Kasumi-1 (cell line): ENCODE measurements at regions not wholly inside any gene's neighbourhood (a gene's known extent, or its start where the extent isn't known, plus 50 kb on each side); places are given as distances from the start of the nearest gene placed in this dataset.

ENCODE experiments used
- DNase-seq, 2 experiments: peaks; one replicate each; lab custom pipeline; 2025; lab: John Stamatoyannopoulos, UW

DNA sequence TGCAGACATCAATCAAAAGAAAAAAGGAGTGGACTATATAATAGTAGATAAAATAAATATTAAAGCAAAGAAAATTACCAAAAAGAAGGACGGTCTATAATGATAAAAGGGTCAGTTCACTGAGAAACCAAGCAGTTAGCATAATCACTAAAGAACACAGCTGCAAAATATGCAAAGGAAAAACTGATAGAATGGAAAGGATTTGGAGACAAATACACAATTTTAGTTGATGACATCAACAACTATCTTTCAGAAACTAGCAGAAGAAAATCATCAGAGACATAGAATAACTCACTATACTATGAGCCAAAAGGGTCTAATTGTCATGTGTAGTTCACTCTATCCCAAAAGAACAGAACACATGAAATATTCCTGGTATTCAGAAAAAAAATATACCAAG lies 316.4 kb upstream of the IGFBP3 start:
- no peak for DNase-seq

DNA sequence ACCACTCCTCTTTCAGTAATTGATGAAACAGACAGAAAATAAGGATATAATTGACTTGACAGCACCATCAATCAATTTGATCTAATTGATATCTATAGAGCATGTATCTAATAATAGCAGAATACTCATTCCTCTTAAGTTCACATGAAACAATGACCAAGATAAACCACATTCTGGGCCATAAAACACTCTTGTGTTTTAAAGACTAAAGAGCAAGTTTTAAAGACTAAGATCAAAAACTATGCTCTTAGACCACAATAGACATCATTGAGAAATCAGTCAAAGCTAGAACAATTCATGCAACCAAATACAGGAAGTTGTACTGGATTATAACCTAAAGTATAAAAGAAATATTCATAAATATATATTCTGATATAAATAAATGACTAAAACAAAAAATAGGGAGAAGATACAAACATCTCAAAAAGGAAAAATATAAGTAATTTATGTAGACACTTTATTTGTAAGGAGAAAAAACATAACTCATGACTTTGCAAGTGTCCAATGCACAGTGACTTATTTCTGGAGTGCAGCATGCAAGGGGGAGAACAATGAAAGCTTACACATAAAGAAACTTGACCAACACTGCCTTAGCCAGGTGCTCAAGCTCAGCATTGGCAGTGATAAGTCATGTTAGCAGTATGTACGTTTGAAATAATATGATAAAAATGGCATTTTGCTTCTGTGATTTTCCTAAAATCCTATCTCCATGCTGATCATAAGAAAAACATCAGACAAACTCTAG lies 312.7 kb upstream of the IGFBP3 start:
- DNase-seq = no peak

DNA sequence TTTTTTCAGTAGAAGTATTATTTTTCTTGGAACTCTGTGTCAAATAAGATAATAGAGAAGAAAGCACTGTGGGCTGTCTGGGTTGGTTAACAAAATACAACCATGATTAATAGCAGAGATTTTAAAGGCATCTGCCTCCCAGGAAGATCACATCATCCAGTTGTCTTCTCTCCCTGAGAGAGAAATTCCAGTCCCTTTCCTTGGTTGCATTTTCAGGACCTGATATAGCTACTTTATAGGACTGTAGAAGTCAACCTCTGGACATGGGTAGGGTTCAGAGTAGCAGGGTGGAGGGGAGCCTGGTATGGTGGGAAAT lies 309.9 kb upstream of the IGFBP3 start:
- DNase-seq = no peak

DNA sequence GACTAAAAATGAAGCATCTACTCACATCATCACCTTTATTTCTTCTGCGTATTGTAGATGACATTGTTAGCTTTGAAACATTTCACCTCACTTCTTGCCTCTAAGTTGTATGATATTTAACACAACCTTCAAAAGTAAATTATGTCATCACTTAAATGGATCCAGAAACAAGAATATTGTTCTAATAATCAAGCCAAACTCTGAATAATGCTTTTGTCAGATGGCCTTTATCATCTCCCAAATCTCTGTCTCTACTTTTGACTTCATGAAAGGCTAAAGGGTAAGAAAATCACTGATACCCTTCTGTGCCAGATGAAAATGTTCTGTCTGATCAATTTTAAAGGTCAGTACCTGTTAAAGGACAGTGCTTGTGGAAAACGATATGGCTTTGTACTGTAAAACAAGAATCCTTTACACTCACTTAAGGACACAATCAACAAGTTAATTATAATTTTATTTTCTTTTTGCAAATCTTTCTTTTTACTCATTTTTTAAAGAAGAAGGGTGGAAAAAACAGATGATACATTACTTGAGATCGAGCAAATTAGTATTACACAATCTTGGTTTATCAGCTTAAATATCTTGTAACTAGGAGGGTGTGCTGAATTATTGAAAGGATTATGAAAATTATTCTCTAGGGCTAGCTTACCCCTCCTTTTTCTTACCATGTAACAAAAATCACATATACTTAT lies 309.4 kb upstream of the IGFBP3 start:
- DNase-seq = no peak

DNA sequence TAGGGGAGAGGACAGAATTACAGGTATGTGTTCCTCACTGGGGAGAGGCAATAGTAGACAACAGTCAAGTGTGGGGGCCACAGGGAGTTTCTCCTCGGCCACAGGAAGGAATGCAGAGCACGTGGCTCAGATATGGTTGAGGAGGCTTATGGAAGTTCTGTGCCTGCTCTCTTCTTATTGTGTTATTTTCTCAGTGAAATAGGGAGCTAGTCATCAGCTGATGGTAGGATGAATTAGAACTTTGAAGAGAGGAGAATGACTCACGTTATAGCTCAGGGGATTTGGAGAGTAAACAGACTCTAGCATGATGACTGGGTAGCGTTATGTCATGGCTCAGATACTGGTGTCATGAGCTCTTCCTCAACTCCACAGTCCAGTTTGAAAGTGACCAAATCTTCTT lies 308.3 kb upstream of the IGFBP3 start:
- DNase-seq = no peak

DNA sequence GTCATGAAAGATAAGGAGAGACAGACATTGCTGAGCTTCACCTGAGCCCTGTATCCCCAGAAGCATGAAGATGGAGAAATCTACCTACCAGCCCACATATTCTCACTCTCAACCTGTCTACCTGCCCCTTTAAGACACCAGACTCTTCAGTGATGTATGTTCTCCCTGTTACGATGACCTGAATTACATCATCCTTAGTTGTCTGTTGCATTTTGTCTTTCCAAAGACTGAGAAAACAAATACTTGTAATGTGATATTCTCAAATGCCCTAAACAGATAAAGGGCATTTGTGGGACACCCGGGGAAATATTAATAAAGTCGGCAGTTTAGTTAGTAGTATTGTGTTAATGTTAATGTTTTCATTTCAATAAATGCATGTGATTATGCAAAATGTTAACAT lies 305.8 kb upstream of the IGFBP3 start:
- DNase-seq = no peak

DNA sequence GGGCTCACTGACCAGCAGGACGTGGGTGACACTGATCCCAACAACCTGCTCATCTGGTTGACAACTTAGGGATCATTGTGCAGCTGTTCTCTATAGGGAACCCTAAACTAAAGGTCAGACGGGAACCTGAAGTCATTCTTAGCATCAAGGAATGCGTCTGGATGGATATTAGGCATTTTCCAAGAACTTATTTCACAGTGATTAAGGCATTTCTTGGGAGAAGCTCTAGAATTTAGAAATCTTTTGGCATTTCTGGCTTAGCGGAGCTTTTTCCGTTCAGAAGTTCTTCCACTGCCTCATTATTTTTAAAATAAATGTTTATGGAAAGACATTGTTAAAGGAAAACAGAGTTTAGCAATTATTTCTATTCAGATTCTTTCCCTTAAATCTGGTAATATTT lies 303.3 kb upstream of the IGFBP3 start:
- no peak for DNase-seq

DNA sequence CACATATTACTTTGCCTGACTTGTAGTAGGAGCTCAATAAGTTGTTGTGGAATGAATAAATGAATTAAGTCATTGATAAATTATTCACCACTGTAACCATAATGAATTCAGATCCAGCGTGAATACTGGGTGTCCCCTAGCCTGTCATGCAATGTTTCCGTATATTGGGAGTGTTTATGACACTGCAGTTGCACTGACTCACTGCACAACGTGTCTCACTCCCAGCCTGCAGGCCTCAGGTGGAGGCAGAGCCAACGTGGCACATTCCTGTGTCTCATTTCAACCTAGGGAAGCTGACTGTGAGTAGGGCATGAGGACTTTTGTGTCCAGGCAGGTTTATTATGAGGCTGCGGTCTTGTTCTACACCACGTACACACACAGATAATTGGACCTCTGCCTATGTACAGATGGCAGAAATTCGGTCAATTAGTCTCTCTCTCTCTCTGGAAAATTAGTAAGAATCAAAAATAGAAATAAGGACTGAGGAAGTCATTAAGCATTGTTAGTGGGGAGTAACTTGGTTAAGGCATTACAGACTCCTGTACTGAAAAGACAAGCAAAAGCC lies 299.1 kb upstream of the IGFBP3 start:
- DNase-seq = no peak

DNA sequence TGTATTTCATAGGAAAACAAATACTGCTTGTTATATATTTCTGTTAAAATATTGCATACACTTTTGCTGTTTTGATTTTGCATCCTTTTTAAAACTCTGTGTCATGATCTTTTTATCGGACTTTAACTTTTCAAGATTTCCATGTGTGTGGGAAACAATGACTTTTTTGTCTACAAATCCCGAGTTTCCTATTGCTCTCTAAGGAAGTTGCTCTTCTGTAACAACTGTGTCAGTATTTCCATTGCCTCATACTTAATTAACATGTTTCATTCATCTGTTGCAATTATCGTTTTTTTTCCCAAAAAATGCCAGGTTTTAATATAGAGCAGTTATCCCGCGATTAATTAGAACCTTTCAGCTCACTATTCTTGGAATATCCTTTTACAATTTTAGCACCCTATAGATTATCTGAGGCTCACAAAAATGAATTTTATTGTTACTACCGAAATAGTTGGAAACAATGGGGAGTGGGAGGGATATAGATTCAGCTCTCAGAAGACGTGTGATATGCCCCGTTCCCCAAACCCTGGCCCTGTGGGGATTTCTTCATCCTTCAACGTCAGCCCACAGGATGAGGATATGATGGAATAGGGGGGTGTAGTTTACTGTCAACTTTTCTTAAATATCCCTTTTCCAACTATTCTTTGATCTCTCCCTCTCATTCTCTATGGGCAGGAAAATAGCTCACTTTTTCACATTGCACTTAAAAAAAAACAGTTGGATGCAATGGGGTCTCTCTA lies 297.6 kb upstream of the IGFBP3 start:
- DNase-seq = no peak

DNA sequence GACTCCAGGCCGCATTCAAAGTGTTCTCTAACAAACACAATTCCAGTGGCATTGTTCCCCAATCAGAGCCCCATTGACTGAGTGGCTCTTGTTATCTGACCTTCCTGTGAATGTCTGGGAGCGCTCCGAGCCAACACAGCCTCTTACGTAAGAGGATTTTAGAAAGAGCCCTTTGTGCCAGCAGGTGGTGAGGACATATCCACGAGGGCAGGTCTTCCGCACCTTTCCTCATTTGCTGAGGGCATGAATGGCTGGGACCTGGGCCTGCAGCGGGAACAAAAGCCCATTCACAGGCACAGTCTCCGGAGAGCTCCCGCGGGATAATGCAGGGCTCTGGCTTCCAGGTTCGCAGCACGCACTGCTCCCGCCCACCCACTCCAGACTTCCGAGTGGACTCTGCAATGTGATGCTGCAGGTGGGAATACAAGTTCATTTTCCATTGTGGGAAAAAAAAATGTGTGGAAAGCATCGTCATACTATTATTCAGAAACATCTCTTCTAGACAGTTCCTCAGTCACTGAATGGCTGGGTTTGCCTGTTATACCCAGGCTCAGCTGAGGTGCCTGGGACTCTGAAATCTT lies 295.0 kb upstream of the IGFBP3 start:
- no peak for DNase-seq

DNA sequence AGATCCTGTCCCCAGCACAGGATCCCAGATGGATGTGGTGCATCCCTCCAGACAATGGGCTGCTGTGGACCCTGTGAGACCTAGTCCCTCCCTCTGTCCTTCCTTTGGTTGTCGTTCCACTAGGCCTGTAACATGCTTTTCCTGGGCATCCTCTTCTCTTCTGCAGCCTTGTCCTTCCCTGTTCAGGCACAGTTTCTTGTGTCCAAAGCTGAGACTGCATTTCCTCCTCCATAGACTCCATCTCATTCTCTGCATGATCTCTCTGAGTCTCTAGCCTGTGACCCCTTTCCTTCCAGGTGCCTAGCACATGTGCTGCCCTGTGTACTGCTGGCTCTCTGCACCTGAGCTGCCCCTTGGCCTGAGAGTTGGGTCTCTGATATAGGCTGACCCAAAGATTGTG lies 293.5 kb upstream of the IGFBP3 start:
- DNase-seq = no peak

DNA sequence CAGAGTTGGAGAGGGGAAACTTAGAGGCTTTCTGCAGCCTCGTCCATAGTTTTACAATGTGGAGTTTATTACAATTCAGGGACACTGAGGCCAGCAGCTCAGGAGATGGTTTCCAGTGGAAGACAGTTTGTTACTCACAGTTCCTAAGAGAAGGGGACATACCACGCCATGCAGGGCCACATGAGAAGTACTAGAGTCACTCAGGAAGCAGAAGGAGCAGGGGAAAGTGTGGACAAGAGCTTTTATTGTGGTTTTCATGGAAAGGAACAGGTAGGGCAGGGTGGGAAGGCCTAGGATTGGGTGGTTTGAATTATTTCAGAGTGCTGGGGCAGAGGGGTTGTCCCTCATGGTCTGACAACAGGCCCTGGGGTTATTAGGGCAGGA lies 292.1 kb upstream of the IGFBP3 start:
- no peak for DNase-seq

DNA sequence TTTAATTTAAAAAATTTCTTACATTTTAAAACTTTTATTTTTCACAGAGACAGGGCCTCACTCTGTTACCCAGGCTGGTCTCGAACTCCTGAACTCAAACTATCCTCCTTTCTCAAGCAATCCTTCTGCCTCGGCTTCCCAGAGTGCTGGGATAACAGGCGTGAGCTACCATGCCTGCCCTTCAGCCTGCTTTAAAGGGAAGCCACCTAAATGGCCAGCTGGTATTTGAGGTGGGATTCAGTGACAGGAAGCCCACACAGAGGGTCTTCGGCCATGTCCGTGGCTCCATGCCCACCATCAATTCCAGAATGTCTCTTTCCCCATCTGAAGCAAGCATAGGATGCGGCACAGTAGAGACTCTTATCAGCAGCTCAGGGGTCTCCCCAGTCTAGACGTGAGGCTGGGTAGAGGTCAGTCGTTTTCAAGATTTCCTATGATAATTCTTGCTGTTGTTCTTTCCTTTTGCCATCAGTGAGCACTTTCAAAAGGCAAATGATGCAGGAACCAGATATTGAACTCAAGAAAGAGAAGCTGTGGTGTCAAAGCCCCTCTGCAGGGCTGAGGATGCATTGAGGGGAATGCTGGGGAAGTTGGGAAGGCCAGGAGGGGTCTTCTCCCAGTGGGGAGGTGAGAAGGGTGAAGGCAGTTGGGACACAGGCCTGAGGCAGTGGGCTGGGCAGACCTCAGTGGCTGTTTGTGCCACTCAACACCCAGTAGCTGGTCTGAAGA lies 291.5 kb upstream of the IGFBP3 start:
- no peak for DNase-seq

DNA sequence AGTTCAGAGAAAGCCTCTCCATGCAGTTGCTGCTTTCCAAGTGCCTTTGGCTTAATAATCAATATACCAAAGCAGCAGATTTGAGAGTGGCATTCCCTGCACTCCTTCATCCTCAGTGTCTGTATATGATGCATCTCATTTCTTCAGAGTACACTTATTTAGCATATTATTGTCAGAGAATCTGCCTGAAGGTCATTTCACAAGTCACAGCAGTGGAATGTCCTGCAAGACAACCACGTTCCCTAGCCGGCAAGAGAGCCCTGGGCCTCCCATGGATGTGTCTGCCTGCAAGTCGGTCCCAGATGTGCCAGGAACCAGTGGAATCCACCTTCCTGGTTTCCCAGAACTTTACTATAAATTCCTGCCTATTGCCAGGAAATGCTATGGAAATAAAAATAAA lies 289.4 kb upstream of the IGFBP3 start:
- DNase-seq = no peak

DNA sequence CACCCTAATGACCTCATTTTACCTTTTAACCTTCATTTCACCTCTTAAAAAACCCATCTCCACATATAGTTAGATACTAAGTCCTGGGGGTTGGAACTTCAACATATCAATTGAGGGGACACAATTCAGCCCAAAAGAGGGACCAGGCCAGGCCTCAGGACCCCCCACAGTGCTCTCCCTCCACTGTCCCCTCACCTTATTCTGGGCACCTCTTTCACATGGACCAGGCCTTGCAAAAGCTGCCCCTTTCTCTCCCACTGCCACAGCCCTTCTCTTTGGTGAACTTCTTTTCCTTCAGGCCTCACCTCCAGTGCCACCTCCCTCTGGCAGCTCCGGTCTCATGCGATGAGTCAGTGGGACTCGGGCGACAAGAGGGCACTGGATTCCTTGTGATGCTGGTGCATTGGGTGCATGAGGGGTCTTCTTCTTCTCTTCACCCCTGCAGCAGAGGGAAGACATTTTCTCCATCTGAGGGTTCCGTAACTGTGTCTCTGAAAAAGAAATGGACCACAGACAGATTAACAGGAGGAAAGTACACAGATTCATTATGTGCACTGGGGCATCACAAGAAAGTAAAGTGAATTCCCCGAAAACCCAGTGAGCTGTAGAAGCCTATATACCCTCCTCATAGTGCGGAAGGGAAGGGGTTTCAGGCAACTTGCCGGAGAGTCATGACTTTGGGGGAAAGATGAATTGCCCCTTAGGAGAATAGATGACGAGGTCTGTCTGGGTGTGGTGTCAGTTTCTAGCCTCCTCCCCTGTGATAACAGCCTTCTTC lies 288.7 kb upstream of the IGFBP3 start:
- DNase-seq = no peak

DNA sequence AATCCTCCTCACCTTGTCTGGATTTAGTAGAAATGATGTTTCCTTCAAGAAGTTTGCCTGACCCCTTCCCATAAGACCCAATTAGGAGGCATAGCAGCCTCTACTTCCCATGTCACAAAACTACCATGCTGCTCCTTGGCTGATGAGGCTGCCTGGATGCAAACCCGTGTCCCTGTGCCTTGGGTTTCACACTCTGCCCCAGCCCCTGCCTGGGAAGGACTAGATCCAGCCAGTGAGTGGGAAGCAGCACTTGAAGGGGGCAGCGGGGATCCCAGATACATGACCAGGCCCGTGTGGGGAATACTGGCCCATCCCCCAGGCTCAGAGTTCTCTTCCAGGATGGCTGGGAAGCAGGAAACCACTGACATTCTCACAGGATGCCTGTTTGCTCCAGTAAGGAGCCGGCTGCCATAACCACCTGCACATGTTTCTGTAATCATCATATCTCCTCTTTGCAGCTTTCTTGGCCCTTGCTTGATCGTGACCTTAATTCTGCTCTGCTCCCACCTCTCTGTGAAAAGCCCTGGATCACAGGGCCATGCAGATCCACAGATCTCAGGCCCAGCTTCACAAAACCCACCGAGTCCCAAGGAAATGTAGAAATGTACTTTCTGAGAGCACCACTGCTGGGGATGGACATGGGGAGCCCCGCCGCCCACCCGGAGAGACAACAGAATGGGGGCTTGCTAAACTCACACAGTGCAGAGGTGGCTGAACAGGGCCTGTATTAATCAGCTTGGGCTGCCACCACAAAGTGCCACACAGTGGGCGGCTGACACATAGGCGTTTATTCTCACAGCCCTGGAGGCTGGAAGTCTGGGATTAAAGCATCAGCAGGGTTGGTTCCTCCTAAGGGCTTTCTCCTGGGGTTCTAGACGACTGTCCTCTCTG lies 287.8 kb upstream of the IGFBP3 start:
- DNase-seq = no peak

DNA sequence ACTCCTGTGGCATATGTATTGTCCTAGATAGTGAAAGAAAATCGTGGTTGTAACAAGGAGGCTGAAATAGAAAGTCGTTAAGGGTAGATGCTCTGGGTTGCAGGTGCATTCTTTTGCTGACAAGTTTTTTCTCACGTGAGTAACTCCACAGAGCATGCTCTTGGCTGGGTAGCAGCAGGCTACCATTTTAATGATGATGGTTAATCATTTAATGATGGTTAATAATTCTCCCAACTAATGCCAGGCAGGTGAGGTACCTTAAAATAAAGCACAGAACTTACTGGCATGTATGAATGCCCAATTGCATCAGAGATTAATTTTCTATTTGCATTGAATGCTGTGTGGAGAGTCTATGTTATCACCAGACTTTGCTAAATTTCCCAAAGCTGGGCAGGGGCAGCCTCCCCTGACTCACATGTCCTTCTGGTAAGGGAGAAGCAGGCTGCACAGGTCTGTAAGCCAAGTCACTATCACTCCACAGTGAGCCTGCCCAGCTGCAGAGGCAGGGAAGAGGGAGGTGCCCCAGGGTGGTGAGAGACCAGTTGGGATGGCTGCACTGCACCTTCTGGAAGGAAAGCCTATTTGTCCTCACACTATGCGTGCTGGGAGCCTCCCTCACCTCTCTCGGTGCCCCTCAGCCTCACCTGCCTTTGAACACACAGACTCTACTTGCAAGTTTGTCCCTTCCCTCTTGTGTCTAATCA lies 287.0 kb upstream of the IGFBP3 start:
- DNase-seq = no peak

DNA sequence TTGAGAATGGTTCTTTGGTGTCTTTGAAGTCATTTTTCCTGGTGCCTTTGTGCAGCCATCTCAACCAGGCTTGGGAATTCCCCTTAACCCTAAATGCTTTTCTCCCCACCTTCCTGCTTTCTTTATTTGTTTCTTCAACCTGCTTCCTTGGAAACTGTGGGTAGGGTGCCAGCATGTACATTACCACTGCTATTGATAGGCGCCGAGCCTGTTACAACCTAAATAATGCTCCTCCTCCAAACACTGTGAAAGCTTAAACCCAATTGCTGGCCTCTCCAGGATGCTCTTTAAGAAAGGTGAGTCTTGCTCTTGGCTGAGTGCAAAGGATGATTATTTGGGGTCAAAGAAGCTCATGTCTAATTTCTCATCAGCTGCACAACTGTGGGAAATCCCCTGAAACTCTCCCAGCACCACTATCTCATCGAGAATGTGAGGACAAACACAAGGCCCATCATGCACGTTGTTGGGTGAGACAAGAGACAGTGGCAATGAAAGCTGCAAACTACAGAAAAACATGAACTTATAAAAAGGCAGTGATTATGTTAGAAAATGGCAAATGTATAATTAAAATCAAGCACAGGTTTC lies 285.5 kb upstream of the IGFBP3 start:
- no peak for DNase-seq

DNA sequence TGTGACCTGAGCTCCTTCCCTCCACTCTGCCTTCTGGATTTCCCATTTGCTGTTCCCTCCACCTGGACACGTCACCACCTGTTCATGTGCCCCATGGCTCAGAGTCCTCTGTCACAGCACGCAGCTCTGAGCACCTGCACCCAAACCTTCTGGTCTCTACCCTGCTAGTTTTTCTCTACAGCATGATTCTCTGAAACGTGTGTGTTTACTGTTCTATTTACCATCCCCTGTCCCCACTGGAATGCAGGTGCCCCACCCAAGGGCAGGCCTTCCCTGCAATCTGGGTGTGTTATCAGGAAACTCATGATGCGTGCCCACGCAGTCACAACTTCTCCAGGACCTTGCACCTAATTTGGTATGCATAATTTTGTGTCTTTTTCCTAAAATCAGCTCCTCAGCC lies 284.4 kb upstream of the IGFBP3 start:
- DNase-seq = no peak
